Lower leg skin (tissue), 4 donors: ENCODE measurements at regions not wholly inside any gene's neighbourhood (a gene's known extent, or its start where the extent isn't known, plus 50 kb on each side); places are given as distances from the start of the nearest gene placed in this dataset.

Experiments used
- DNase-seq, 2 donors: peaks; one replicate each; pipeline ENCODE4 v3.0.0-alpha.2; 2019; ENCODE audit warnings: low spot score in 2 of 2
- H3K4me3 ChIP-seq: fragments of 200-600 bp; sonication (generic); 2 replicates; pipeline ENCODE4 v1.5.1; 2017; ENCODE audit warnings: mild to moderate bottlenecking, low read depth; ENCODE audit not compliant: poor library complexity, severe bottlenecking
- CTCF ChIP-seq, 3 donors: fragments of 450-650 bp; IDR thresholded peaks; one replicate each; pipeline ENCODE4 v1.5.1; 2016; ENCODE audit warnings: antibody characterized with exemption in 3 of 3, mild to moderate bottlenecking in 3 of 3, moderate library complexity in 2 of 3
- POLR2A ChIP-seq, 2 donors: fragments of 450-650 bp; IDR thresholded peaks; one replicate each; pipeline ENCODE4 v1.6.1; 2016 to 2017; ENCODE audit warnings: antibody characterized with exemption in 2 of 2, mild to moderate bottlenecking in 1 of 2, moderate library complexity in 1 of 2
- WGBS, 2 donors: methylation state at CpG; one replicate each; pipeline ENCODE4 v1.1.5; 2018; 5-methylcytosine and 5-hydroxymethylcytosine counted together
- intact Hi-C: fragments of 100-400 bp; cut with DNase I; formaldehyde crosslinking; loops from one replicate; pipeline ENCODE4 v1.15.0; 2023; ENCODE audit warnings: low total_unique reads
- microRNA counts, 2 donors: library from miRNA; unstranded; fragments of <30 nt; microRNA quantifications; one replicate each; lab custom pipeline; 2016

GRCh38 chr12:94700662-94701061 is 50.3 kb upstream of the TMCC3 start:
- 91 to 96% methylated on average over 2 of the region's 2 CpGs for WGBS, 2 donors
- no peak overlapping the region for H3K4me3 ChIP-seq
- TF ChIP-seq CTCF (IDR thresholded peaks at IDR 0.05) (no peak), POLR2A (IDR thresholded peaks at IDR 0.05) (no peak)
- intact Hi-C loops = no loop called here
- no peak for DNase-seq

MicroRNAs in the stretch of these regions (microRNA counts, 767-probe panel; counts per million panel counts)
- 0 to 358 counts per million in 2 donors for microRNA hsa-miR-492 (lab: Ali Mortazavi, UCI)
